ENCODE measurements at regions not wholly inside any gene's neighbourhood (a gene's known extent, or its start where the extent isn't known, plus 50 kb on each side); places are given as distances from the start of the nearest gene placed in this dataset.
"Not testable (repeated sequence)": the region's sequence is repeated elsewhere in the genome, so short reads cannot be mapped to it uniquely, and the experiment has no call there.

- intact Hi-C loops (cut with DNase I); DNase-seq: not testable (repeated sequence)
These were observed 93.4 kb upstream of the NBPF11 start for GRCh38 chr1:148245443-148245842.

DNA sequence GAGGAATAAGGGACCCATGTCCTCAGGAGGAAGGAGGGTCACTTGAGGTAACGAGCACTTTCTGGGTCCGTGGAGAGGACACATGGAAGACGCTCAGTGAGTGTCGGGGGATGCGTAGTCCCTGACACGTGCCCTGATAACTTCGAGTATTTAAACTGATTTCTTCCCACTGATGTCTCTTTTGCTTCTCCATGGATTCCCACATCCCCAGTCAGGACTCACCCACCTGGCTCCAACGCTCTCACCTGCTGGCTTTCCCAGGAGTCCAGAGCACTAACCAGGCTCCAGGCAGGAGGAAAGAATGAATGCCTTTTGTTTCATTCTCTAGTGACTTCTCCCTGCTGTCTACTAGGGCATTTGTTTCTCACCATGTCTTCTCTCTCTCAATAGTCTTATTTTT, 81.2 kb upstream of the NBPF11 start:
- DNase-seq; intact Hi-C loops (cut with DNase I): not testable (repeated sequence)

- intact Hi-C loops (cut with DNase I); DNase-seq: not testable (repeated sequence)
These were observed 76.8 kb upstream of the NBPF11 start for GRCh38 chr1:148228846-148229245.

DNA sequence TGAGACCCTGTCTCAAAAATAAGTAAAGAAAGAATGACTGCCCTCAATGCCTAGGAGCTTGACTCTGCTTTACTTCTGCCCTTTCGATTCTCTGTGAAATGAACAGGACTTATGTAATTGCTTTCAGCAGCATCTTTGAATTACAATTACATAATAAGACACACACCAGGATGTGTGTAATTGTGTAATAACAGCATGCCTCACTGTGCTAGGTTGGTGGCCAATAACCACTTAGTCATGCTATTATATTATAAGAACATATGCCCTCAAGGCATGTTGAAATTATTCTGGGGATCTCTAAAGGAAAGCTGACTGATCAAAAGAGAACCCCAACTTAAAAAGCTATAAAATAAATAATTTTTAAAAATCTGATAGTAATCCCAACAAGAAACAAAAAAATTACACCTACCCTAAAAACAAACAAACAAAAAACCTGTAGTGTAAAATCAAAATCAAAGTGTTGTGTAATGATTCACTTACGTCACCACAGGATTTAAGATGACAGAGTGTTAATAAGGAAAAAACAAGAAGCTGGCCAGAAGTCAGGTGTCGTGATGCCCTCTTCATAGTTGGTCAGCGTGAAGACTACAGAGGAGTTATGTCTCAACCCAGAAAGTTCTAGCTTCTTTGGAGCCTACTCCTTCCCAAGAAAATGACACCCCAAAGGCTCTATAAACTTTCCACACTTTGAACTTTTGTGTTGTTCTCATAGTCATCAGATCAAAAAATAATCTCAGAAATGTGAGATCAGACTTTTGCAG, 70.5 kb upstream of the NBPF11 start:
- DNase-seq, result not testable (repeated sequence)

GRCh38 chr1:148221593-148221992, 69.5 kb upstream of the NBPF11 start:
- intact Hi-C loops (cut with DNase I), result not testable (repeated sequence)

More for the DNA sequence above, 70.5 kb upstream of the NBPF11 start:
- intact Hi-C loops (cut with DNase I), result not testable (repeated sequence)

DNA sequence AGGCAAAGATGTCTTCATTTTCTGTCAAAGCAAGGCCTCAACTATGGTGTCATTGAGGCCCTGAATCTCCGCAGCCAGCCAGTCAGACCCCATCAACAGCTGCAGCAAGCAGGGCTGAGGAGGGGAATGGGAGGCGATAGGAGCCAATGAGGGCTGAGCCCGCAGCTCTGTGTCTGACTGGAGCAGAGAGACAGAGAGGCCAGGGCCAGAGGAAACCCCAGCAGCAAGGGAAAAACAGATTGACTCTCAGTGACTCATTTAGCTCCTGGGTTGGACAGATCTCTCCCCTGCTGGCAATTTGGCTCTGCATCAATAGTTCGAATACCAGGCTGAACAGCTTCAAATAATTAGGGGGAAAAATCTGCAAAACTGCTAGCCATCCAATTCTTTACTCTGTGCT, 67.1 kb upstream of the NBPF11 start:
- DNase-seq; intact Hi-C loops (cut with DNase I): not testable (repeated sequence)

More at GRCh38 chr1:148221593-148221992, 69.5 kb upstream of the NBPF11 start:
- DNase-seq, result not testable (repeated sequence)

- intact Hi-C loops (cut with DNase I); DNase-seq: not testable (repeated sequence)
These were observed 59.1 kb upstream of the NBPF11 start for GRCh38 chr1:148211191-148211590.

DNA sequence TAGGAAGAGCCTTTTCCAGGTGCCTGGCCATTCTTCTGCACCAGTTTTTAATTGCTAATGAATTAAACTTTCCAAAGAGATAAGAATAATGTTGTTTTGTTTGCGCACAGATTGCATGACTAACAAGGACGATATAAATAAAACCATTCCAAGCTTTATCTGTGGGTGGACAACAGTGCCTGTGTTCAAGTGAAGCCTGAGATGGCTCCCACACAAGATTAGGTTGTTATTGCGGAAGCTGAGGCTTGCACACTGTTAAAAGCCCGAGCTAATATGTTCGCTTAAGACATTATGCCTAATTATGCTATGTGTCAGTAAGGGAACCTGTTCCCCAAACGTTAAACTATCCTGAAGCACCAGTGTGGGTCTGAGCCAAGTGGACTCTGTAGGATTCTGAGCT, 58.5 kb upstream of the NBPF11 start:
- DNase-seq; intact Hi-C loops (cut with DNase I): not testable (repeated sequence)

DNA sequence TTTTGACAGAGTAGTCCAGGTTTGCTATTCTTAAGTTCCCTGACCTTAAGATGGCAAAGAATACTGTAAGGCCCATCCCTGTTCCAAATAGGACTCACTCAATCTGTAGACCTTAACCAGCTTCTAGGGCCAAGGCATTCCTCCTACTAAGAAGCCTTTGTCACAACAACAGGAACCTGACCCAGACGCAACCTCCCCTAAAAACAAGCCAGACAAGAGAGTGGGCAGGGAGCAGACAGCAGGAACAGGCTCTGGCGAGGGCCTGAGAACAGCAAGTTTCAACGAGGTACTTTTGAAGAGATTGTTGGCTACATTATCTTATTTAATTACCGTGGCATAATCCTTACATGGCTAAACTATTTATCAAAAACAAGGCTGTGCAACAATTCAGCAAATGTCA, 58.1 kb upstream of the NBPF11 start:
- DNase-seq; intact Hi-C loops (cut with DNase I): not testable (repeated sequence)

GRCh38 chr1:148202013-148202412, 49.9 kb upstream of the NBPF11 start:
- DNase-seq; intact Hi-C loops (cut with DNase I): not testable (repeated sequence)
